DMS153 treated with DMSO at 0.1 percent for 48 hours (cell line): ENCODE measurements at regions not wholly inside any gene's neighbourhood (a gene's known extent, or its start where the extent isn't known, plus 50 kb on each side); places are given as distances from the start of the nearest gene placed in this dataset.
"Not testable (repeated sequence)": the region's sequence is repeated elsewhere in the genome, so short reads cannot be mapped to it uniquely, and the experiment has no call there.

Experiments used
- DNase-seq: peaks from one replicate; lab custom pipeline; 2025; ENCODE audit not compliant: unreplicated experiment; lab: John Stamatoyannopoulos, UW

- not testable (repeated sequence) for DNase-seq
Observed at GRCh38 chr21:28035692-28036091, 957.0 kb downstream of the LTN1 start.

GRCh38 chr21:28034916-28035315 is 957.8 kb downstream of the LTN1 start:
- not testable (repeated sequence) for DNase-seq

- not testable (repeated sequence) for DNase-seq
Observed at GRCh38 chr21:28034334-28034733, 958.3 kb downstream of the LTN1 start.

- not testable (repeated sequence) for DNase-seq
Observed at GRCh38 chr21:28032652-28033051, 960.0 kb downstream of the LTN1 start.

- not testable (repeated sequence) for DNase-seq
Observed at GRCh38 chr21:28031066-28031465, 961.6 kb downstream of the LTN1 start.

- DNase-seq = no peak
Observed at GRCh38 chr21:28025111-28025510, 967.6 kb downstream of the LTN1 start.

GRCh38 chr21:28018741-28019669 is 973.7 kb downstream of the LTN1 start:
- no peak for DNase-seq

GRCh38 chr21:28018213-28018612 is 974.5 kb downstream of the LTN1 start:
- DNase-seq = no peak

GRCh38 chr21:28016571-28016970 is 976.1 kb downstream of the LTN1 start:
- DNase-seq = no peak

GRCh38 chr21:28013123-28013522 is 979.6 kb downstream of the LTN1 start:
- DNase-seq = not testable (repeated sequence)

GRCh38 chr21:28011970-28012369 is 980.7 kb downstream of the LTN1 start:
- not testable (repeated sequence) for DNase-seq

GRCh38 chr21:28008245-28008644 is 984.4 kb downstream of the LTN1 start:
- not testable (repeated sequence) for DNase-seq

GRCh38 chr21:28003627-28004026 is 989.0 kb downstream of the LTN1 start:
- not testable (repeated sequence) for DNase-seq

GRCh38 chr21:27996906-27997305 is 995.8 kb downstream of the LTN1 start:
- DNase-seq = not testable (repeated sequence)

- not testable (repeated sequence) for DNase-seq
Observed at GRCh38 chr21:27984663-27985325, 1007.9 kb downstream of the LTN1 start.

- DNase-seq = not testable (repeated sequence)
Observed at GRCh38 chr21:27979446-27979845, 1012.6 kb upstream of the ADAMTS5 start.

- DNase-seq = no peak
Observed at GRCh38 chr21:27975514-27975913, 1008.6 kb upstream of the ADAMTS5 start.

GRCh38 chr21:27974152-27974551 is 1007.3 kb upstream of the ADAMTS5 start:
- not testable (repeated sequence) for DNase-seq

GRCh38 chr21:27968240-27968639 is 1001.4 kb upstream of the ADAMTS5 start:
- not testable (repeated sequence) for DNase-seq

- no peak for DNase-seq
Observed at GRCh38 chr21:27954543-27955165, 987.8 kb upstream of the ADAMTS5 start.

GRCh38 chr21:27953340-27954045 is 986.6 kb upstream of the ADAMTS5 start:
- DNase-seq = no peak
